Tongue (tissue), 1 donor: ENCODE measurements at regions not wholly inside any gene's neighbourhood (a gene's known extent, or its start where the extent isn't known, plus 50 kb on each side); places are given as distances from the start of the nearest gene placed in this dataset.
"Not testable (repeated sequence)": the region's sequence is repeated elsewhere in the genome, so short reads cannot be mapped to it uniquely, and the experiment has no call there.

Source experiments
- DNase-seq: peaks from one replicate; pipeline ENCODE4 v3.0.0-alpha.2; 2015

GRCh38 chr5:159645179-159645846 lies 271.0 kb upstream of the ADRA1B start:
- no peak for DNase-seq

- no peak for DNase-seq
These were observed 265.5 kb upstream of the ADRA1B start for GRCh38 chr5:159650803-159651202.

DNA sequence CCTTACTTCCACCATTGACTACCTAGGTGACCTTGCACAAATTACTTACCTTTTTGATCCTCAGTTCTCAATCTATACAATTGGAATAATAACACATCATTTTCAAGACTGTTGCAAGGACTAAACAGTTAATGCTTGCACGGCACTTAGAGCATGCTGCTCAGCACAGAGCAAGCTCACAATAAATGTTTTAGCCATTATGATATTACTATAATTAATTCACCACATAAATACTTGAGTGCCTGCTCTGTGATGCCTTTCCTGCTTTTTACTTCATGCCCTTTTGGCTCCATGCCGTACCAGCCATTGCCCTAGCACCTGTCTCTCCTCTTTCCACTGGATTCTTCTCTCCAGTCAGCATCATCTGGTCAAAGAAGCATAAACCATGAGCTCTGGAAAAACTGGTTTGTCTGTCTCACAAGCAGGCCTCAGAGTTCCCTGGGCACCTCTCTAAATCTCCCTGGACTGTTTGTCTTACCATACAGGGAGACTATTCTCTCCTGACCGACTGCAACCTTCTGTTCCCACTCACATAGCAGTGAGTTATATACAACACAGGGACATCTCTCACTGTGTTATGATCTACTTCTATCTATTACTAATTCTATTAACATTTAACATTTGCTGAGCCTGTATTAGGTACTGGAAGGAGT lies 260.4 kb upstream of the ADRA1B start:
- peak; percentile 56 for DNase-seq

GRCh38 chr5:159657298-159657697 lies 259.0 kb upstream of the ADRA1B start:
- DNase-seq, result peak; percentile 20

DNA sequence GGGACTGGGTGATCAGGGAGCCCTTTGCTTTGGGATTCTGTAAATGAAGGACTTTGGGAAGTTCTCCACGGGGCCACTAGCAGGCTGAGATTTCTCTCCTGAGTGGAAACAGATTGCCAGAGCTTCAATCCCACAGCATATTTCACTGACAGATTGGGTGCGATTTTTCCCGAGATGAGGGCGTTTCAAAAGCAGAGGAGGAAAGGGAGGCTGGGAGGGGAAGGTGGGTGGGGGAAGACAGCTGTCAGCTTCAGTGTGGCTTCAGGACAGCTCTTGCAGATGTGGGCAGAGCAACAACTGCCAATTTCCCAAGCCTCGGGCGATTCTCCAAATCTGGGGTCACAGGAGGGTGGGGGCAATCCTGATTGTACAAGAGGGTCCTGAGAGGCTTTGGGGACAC lies 258.5 kb upstream of the ADRA1B start:
- peak; percentile 74 for DNase-seq

DNA sequence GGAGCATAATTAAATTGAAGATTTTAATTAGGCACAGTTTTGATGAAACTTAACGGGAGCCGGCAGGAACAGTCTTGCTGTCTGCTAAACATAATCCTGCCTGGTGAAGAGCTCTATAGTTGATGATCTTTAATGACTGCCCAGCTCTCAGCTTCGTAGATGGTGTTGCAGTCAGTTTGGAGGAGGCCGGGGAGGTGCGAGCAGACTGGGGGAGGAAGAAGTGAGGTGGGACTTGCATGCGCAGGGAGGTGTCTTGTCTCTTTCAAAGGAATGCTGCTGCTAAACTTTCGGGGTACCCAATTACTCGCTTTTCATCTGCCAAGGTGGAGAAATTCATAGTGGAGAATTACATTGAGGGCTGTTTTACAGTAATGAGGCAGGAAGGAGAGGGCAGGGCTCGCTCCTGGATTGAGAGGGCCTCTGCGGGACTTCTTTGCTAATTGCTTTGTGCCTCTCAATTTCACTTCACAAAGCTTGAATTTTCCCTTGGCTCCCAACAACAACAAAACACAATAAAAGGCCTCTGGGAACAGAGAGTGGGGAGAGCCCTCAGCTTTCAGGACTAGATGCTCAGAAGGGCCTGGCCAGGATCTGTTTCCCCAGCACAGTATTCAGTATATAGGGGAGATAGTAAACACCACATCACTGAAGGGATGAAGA lies 257.9 kb upstream of the ADRA1B start:
- DNase-seq, result peak; percentile 6

- DNase-seq, result no peak
These were observed 255.9 kb upstream of the ADRA1B start for GRCh38 chr5:159660401-159660800.

GRCh38 chr5:159663986-159664385 lies 252.3 kb upstream of the ADRA1B start:
- no peak for DNase-seq

GRCh38 chr5:159667286-159667685 lies 249.0 kb upstream of the ADRA1B start:
- DNase-seq, result no peak

DNA sequence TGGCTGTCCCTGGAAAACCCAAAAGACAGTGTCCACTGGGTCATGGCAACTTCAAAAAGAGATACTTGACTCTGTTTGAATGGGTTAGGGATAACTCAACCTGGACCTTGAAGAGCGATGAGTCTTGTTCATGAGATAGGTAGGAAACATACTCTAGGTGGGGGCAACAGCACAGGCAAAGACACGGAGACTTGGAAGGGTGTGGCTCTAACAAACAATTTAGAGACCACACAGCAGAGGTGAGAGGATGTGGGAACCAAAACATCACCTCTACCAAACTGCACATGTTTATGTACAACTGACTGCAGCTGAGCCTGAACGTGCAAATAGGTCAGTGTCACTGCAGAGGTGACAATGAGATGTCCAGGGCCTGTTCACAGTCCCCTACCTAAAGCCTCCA lies 247.7 kb upstream of the ADRA1B start:
- no peak for DNase-seq

DNA sequence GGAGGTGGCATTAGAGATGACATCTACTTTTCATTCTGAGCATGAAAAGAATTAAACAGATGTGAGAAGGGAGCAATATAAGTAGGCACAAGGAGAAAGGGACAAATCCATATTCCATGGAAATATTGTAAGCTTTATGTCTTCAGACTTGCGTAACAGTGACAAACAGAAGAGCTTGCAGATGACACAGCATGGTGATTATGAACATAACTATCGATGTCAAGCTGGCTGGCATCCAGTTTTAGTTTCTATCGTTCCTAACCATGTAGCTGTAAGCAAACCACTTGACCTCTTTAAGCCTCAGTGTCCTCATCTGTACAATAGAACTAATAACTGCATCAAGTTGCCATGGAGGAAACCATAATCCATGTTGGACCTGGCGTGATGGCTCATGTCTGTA lies 246.7 kb upstream of the ADRA1B start:
- DNase-seq, result no peak

GRCh38 chr5:159671886-159672285 lies 244.4 kb upstream of the ADRA1B start:
- no peak for DNase-seq

DNA sequence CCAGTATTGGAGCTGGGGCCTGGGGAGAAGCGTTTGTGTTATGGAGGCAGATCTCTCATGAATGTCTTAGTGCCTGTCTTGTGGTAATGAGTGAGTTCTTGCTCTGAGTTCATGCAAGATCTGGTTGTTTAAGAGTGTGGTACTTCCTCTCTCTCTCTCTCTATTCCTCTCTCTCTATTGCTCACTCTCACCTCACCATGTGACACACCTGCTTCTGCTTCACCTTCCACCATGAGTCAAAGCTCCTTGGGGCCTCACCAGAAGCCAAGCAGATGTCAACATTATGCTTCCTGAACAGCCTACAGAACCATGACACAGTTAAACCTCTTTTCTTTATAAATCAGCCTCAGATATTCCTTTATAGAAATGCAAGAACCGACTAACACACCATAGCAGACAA lies 242.7 kb upstream of the ADRA1B start:
- DNase-seq, result no peak

DNA sequence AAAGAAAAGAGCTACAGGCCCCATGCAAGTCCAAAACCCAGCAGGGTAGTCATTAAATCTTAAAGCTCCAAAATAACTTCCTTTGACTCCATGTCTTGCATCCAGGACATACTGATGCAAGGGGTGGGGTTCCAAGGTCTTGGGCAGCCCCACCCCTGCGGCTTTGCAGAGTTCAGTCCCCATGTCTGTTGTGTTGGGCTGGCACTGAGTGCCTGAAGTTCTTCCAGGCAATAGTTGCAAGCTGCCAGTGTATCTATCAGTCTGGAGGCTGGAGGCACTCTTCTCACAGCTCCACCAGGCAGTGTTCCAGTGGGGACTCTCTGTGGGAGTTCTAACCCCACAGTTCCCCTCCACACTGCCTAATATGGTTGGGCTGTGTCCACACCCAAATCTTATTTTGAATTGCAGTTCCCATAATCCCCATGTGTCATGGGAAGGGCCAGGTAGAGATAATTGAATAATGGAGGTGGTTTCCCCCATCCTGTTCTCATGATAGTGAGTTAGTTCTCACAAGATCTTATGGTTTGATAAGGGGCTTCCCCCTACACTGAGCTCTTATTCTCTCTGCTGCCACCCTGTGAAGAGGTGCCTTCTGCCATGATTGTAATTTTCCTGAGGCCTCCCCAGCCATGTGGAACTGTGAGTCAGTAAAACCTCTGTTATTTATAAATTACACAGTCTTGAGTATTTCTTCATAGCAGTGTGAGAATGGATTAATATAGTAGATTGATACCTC lies 237.5 kb upstream of the ADRA1B start:
- DNase-seq, result no peak

GRCh38 chr5:159680095-159680494 lies 236.2 kb upstream of the ADRA1B start:
- no peak for DNase-seq

- DNase-seq, result no peak
These were observed 234.6 kb upstream of the ADRA1B start for GRCh38 chr5:159681661-159682060.

- no peak for DNase-seq
These were observed 233.7 kb upstream of the ADRA1B start for GRCh38 chr5:159682623-159683022.

- not testable (repeated sequence) for DNase-seq
These were observed 228.4 kb upstream of the ADRA1B start for GRCh38 chr5:159687892-159688291.

DNA sequence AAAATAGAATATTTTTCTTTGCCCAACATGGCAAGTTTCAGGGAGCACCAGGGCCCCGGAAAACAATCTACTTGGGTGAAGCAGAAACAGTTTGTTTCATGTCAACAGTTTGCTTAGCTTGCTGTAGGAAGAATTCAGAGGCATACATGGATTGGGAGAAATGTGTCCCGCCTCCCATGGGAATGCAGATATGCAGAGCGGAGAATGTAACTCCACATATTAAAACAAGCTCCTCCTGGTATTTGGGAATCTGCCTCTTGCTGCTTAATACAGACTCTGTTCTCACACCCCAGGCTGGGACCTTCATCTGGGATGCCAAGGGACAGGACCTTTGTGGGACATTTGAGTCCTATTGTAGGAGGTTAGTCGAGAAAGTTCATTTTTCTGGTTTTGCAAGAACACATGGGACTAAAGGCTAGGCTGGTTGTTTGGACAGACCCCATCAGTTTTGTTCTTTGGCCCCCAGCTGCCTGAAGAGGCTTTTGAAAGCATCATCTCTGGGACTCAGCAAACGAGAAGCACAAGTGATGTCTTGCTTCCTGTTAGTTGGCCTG lies 220.5 kb upstream of the ADRA1B start:
- peak; percentile 16 for DNase-seq

DNA sequence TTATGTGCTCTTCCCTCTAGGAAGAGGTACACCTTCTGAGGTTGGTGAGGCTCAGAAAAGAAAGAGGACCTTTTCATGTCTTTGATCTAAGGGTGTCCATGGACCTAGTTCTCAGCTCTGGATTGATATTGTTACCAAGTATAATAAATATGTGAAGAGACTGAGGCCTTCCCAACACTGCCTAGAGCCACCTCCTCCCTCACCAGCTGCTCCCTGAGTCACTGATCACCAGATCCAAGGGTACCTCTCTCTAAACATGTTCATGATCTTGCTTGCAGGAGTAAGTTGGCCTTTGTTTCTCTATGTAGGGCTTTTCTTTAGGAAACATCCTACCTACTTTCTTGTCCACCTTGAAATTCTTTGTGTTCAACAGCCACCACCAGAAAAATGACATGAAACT lies 218.8 kb upstream of the ADRA1B start:
- DNase-seq, result no peak

GRCh38 chr5:159698322-159698721 lies 218.0 kb upstream of the ADRA1B start:
- DNase-seq, result no peak

- DNase-seq, result no peak
These were observed 216.3 kb upstream of the ADRA1B start for GRCh38 chr5:159700016-159700415.

DNA sequence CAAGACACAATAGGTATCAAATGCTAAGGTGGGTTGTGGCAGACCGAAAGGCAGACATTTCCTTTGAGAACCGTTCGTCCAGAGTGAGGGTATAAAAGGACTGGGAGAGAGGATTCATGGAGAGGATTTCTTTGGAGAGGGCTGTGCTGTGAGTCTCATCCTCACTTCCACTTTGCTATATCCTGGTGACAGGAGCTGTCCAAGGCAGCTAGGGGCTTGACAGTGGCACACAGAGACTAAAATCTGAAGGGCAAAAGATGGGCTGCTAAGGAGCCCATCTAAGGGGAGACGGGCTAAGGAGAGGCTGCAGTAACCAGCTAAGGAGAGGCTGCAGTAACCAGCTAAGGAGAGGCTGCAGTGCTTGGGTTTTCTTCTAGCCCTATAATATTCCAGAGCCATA lies 214.0 kb upstream of the ADRA1B start:
- DNase-seq, result no peak
